Endothelial cell of umbilical vein (primary cell): ENCODE measurements at regions not wholly inside any gene's neighbourhood (a gene's known extent, or its start where the extent isn't known, plus 50 kb on each side); places are given as distances from the start of the nearest gene placed in this dataset.

Source experiments
- BruUV-seq: library from RNA; stranded (reverse); fragments of 400-500 nt; replicated peaks from 2 replicates; lab custom pipeline; 2021; lab: Mats Ljungman, UMichigan
- CTCF ChIA-PET: fragments of 300-600, 350-600 bp; sonication (Branson Sonifier 250); formaldehyde crosslinking; loops from one replicate; lab custom pipeline; 2021; ENCODE audit warnings: antibody characterized with exemption, inconsistent platforms; lab: Charles Lee
- POLR2A ChIA-PET: fragments of 300-600, 350-600 bp; sonication (Branson Sonifier 250); formaldehyde crosslinking; loops from one replicate; lab custom pipeline; 2021; ENCODE audit warnings: antibody characterized with exemption, inconsistent platforms; lab: Charles Lee
- DNase-seq: peaks from one replicate; pipeline ENCODE4 v3.0.0-alpha.2; 2011; ENCODE audit warnings: low read depth, low spot score
- FAIRE-seq: peaks from 2 replicates; lab custom pipeline; 2011; peaks lifted over from hg19 to GRCh38; lab: Jason Lieb, UNC
- H2AFZ ChIP-seq: 2 replicates; pipeline ENCODE4 v1.6.0; 2012; ENCODE audit warnings: low read depth, low read length, control low read depth, inconsistent platforms
- H3K27ac ChIP-seq: 2 replicates; pipeline ENCODE4 v1.5.1; 2011; ENCODE audit warnings: low read depth, mild to moderate bottlenecking, control low read depth, low read length, moderate library complexity; ENCODE audit not compliant: insufficient read depth
- H3K27me3 ChIP-seq, 2 experiments: 2 replicates each; pipeline versions ENCODE4 v1.6.0 to v1.6.1; 2011; ENCODE audit warnings: low read length in 2 of 2, mixed read lengths in 1 of 2; ENCODE audit not compliant: control insufficient read depth in 2 of 2, insufficient read depth in 2 of 2
- H3K36me3 ChIP-seq, 2 experiments: 2 replicates in 1 of 2; 3 replicates in 1 of 2; pipeline ENCODE4 v1.5.1; 2011; ENCODE audit warnings: low read length in 2 of 2, mild to moderate bottlenecking in 1 of 2, moderate library complexity in 1 of 2; ENCODE audit not compliant: control insufficient read depth in 2 of 2, insufficient read depth in 2 of 2; ENCODE audit errors: extremely low read depth in 1 of 2
- H3K4me1 ChIP-seq: 3 replicates; pipeline ENCODE4 v1.5.1; 2011; ENCODE audit warnings: mild to moderate bottlenecking, low read length; ENCODE audit not compliant: control insufficient read depth, insufficient read depth; ENCODE audit errors: extremely low read depth
- H3K4me2 ChIP-seq: 2 replicates; pipeline ENCODE4 v1.6.1; 2011; ENCODE audit warnings: low read length, control low read depth, mixed read lengths; ENCODE audit not compliant: insufficient read depth
- H3K4me3 ChIP-seq, 3 experiments: fragments of 200-600 bp in 1 of 3; sonication (generic), shearing (Covaris generic) in 1 of 3; replicated peaks in 1 of 3; 2 replicates each; pipeline ENCODE4 v1.5.1; 2011 to 2016; ENCODE audit warnings: control low read depth in 3 of 3, low read length in 3 of 3, mild to moderate bottlenecking in 2 of 3, inconsistent platforms in 1 of 3, low read depth in 1 of 3, moderate library complexity in 1 of 3; ENCODE audit not compliant: insufficient read depth in 1 of 3
- H3K79me2 ChIP-seq: 2 replicates; pipeline ENCODE4 v1.6.0; 2012; ENCODE audit warnings: low read length, inconsistent platforms; ENCODE audit not compliant: control insufficient read depth, insufficient read depth
- H3K9ac ChIP-seq: replicated peaks from 2 replicates; pipeline ENCODE3; 2011; ENCODE audit warnings: low read length, control low read depth; ENCODE audit not compliant: insufficient read depth; ENCODE audit errors: extremely low read depth
- H3K9me1 ChIP-seq: replicated peaks from 3 replicates; pipeline ENCODE4 v1.6.0; 2011; ENCODE audit warnings: mild to moderate bottlenecking, low read length; ENCODE audit not compliant: control insufficient read depth, insufficient read depth; ENCODE audit errors: extremely low read depth
- H3K9me3 ChIP-seq: replicated peaks from 2 replicates; pipeline ENCODE4 v1.5.1; 2012; ENCODE audit warnings: low read length, inconsistent platforms; ENCODE audit not compliant: control insufficient read depth, insufficient read depth
- H4K20me1 ChIP-seq: replicated peaks from 2 replicates; pipeline ENCODE3; 2011; ENCODE audit warnings: mild to moderate bottlenecking, low read length; ENCODE audit not compliant: control insufficient read depth, insufficient read depth; ENCODE audit errors: extremely low read depth
- CTCF ChIP-seq, 2 donors: IDR thresholded peaks; 1 replicate in 1 of 2; 2 replicates in 1 of 2; pipeline ENCODE4 v1.5.1; 2011; ENCODE audit warnings: low read length in 2 of 2, mild to moderate bottlenecking in 2 of 2, moderate library complexity in 2 of 2, control low read depth in 1 of 2, inconsistent platforms in 1 of 2, low read depth in 1 of 2; ENCODE audit not compliant: insufficient read depth in 1 of 2; ENCODE audit errors: extremely low read depth in 1 of 2
- EZH2 ChIP-seq: IDR thresholded peaks from 2 replicates; pipeline ENCODE4 v1.6.1; 2012; ENCODE audit warnings: borderline replicate concordance, low read depth, mild to moderate bottlenecking, moderate library complexity, low read length, inconsistent platforms; ENCODE audit not compliant: severe bottlenecking
- FOS ChIP-seq: IDR thresholded peaks from 2 replicates; pipeline ENCODE4 v1.6.1; 2011; ENCODE audit warnings: mild to moderate bottlenecking, low read length, moderate library complexity, borderline replicate concordance; ENCODE audit not compliant: insufficient read depth
- GATA2 ChIP-seq: IDR thresholded peaks from 2 replicates; pipeline ENCODE4 v1.7.0; 2011; ENCODE audit warnings: low read depth, mild to moderate bottlenecking, moderate library complexity, mixed read lengths, low read length; ENCODE audit not compliant: insufficient read length, insufficient read depth
- JUN ChIP-seq: IDR thresholded peaks from 2 replicates; pipeline ENCODE4 v1.6.1; 2011; ENCODE audit warnings: borderline replicate concordance, low read depth; ENCODE audit not compliant: insufficient read length, insufficient read depth
- MAX ChIP-seq: IDR thresholded peaks from 2 replicates; pipeline ENCODE4 v1.6.1; 2011; ENCODE audit not compliant: insufficient read depth, insufficient read length
- MYC ChIP-seq: IDR thresholded peaks from one replicate; pipeline ENCODE4 v1.6.1; 2011; ENCODE audit warnings: mild to moderate bottlenecking, low read depth, low read length
- POLR2A ChIP-seq: IDR thresholded peaks from 2 replicates; pipeline ENCODE4 v1.6.1; 2012; ENCODE audit warnings: low read depth, mild to moderate bottlenecking, control low read depth, low read length
- POLR2AphosphoS5 ChIP-seq: IDR thresholded peaks from 2 replicates; pipeline ENCODE4 v1.6.1; 2012; ENCODE audit warnings: low read depth, mild to moderate bottlenecking, control low read depth, low read length, moderate library complexity; ENCODE audit not compliant: insufficient read depth
- dilution Hi-C: fragments of 300-500 bp; cut with MboI; formaldehyde crosslinking; loops from one replicate; pipeline ENCODE4 v1.15.0; 2019; ENCODE audit warnings: low sequenced_read_pairs; ENCODE audit not compliant: extremely low pct_ligation_motif_present
- intact Hi-C: fragments of 100-400 bp; cut with micrococcal nuclease; formaldehyde crosslinking; loops from one replicate; pipeline ENCODE4 v1.10.0; 2022

DNA sequence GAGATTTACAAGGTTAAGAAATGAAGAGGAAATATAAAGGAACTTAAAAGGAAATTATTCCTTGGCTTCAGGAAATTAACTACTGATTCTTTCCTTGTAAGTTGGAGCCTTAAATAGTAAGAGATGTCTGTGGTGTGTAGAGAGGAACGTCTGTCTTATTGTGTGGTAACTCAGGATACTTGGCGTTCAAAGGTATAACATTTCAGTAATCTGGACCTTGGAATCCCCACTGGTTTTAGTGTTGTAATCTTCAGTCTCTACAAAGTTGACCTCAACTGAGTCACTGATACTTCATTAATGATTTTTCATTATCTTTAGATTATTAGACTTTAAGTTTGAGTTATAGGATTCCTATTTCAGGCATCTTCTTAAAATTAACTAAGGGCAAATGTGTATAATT is 79.1 kb upstream of the LSM6 start:
- no peak overlapping the region for H3K4me2 ChIP-seq
- FAIRE-seq (no peak), DNase-seq (no peak)
- CTCF ChIA-PET: interaction anchor here (1.7 to 3.6 kb wide), 6 partner anchors 11 to 1000 kb away, joined by 5 to 60 read pairs (median 29); no protein-coding TSS in a partner anchor
- H3K4me1 ChIP-seq: no peaks in the 10 kb centered on the region
- POLR2A ChIA-PET: no interaction called here
- H4K20me1 ChIP-seq: no peaks in the 10 kb centered on the region
- intact Hi-C loops (loop anchor here (5.0 kb wide), 1 partner anchor 241 kb away; no protein-coding TSS in a partner anchor), dilution Hi-C loops (no loop called here)
- no peak overlapping the region for H3K27ac ChIP-seq
- TF ChIP-seq POLR2A (no peak), MYC (no peak), MAX (no peak), CTCF (IDR thresholded peaks at IDR 0.05; ENCODE audit: extremely low read depth in 1 of 2, insufficient read depth in 1 of 2, low read depth in 1 of 2, low read length in 2 of 2) (no peak), POLR2AphosphoS5 (no peak), FOS (no peak), JUN (no peak), EZH2 (no peak), GATA2 (no peak)
- no peaks in the 10 kb centered on the region for H3K79me2 ChIP-seq
- no TSS peak for BruUV-seq
- no peaks in the 10 kb centered on the region for H3K36me3 ChIP-seq
- no peak overlapping the region for H3K9ac ChIP-seq
- H3K9me3 ChIP-seq: no peaks in the 10 kb centered on the region
- no peaks in the 10 kb centered on the region for H3K9me1 ChIP-seq
- peaks cover 4 to 9% of the 10 kb centered on the region in 2 experiments for H3K27me3 ChIP-seq
- no peak overlapping the region for H3K4me3 ChIP-seq
- H2AFZ ChIP-seq: no peak overlapping the region
